ENCODE measurements at regions not wholly inside any gene's neighbourhood (a gene's known extent, or its start where the extent isn't known, plus 50 kb on each side); places are given as distances from the start of the nearest gene placed in this dataset.

DNA sequence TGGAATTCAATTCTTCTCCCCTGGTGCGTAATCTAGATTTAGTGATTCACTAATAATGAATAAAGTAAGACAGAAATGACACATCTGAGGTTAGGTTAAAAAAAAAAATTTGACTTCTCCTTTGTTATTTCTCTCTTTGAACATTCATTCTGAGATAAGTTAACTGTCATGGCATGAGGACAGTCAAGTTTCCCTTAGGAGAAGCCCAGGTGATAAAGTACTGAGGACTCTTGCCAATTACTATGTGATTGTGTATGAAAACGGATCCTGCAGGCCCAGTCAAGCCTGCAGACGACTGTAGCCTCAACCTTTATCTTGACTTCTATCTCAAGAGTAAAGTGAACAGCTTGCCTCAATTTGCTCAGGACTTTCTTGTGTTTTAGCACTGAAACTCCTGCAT is 293.2 kb downstream of the PRR32 start:
- TF ChIP-seq POLR2A (IDR thresholded peaks at IDR 0.05) (no peak), EP300 (IDR thresholded peaks at IDR 0.05) (no peak)
- TF ChIP-seq, protein P1, sequence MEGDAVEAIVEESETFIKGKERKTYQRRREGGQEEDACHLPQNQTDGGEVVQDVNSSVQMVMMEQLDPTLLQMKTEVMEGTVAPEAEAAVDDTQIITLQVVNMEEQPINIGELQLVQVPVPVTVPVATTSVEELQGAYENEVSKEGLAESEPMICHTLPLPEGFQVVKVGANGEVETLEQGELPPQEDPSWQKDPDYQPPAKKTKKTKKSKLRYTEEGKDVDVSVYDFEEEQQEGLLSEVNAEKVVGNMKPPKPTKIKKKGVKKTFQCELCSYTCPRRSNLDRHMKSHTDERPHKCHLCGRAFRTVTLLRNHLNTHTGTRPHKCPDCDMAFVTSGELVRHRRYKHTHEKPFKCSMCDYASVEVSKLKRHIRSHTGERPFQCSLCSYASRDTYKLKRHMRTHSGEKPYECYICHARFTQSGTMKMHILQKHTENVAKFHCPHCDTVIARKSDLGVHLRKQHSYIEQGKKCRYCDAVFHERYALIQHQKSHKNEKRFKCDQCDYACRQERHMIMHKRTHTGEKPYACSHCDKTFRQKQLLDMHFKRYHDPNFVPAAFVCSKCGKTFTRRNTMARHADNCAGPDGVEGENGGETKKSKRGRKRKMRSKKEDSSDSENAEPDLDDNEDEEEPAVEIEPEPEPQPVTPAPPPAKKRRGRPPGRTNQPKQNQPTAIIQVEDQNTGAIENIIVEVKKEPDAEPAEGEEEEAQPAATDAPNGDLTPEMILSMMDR (IDR thresholded peaks at IDR 0.05) = no peak
- no peaks in the 10 kb centered on the region for H3K4me1 ChIP-seq
- no peak overlapping the region for H3K4me3 ChIP-seq
- 41 to 47% methylated on average over 3 of the region's 3 CpGs for whole genome bisulfite sequencing, 2 donors
- no peak overlapping the region for H3K27ac ChIP-seq
- H3K36me3 ChIP-seq = no peaks in the 10 kb centered on the region
- no peaks in the 10 kb centered on the region for H3K27me3 ChIP-seq
- no peak for DNase-seq (ENCODE audit: low spot score in 2 of 2)
- H3K9me3 ChIP-seq = peaks cover 0 to 7% (median 3%) of the 10 kb centered on the region in 4 donors

DNA sequence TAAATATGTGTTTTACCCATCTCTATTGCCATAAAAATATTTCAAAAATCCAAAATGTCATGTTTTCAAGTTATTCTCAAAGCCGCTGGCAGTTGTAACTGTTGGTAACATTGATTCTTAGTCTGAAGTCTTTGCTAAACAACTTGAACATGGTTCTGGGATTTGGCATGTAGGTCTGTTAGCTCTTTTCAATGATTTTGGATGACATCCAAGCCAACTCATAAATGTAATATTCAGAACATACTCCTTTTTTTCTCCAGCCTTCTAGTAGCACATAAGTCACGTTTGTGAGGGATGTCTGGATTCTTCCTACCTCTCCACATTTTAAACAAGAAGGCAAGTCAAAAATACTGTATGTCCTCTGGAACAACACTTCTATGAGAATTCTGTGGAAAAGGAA is 305.3 kb downstream of the PRR32 start:
- no peaks in the 10 kb centered on the region for H3K9me3 ChIP-seq
- TF ChIP-seq POLR2A (IDR thresholded peaks at IDR 0.05) (no peak), EP300 (IDR thresholded peaks at IDR 0.05) (no peak)
- TF ChIP-seq, protein P1 (IDR thresholded peaks at IDR 0.05) = no peak
- 32 to 42% methylated on average over 2 of the region's 2 CpGs for WGBS, 2 donors
- H3K4me1 ChIP-seq = no peaks in the 10 kb centered on the region
- DNase-seq (ENCODE audit: low spot score in 2 of 2) = no peak
- no peak overlapping the region for H3K4me3 ChIP-seq
- no peaks in the 10 kb centered on the region for H3K36me3 ChIP-seq
- H3K27me3 ChIP-seq = no peaks in the 10 kb centered on the region
- no peak overlapping the region for H3K27ac ChIP-seq

DNA sequence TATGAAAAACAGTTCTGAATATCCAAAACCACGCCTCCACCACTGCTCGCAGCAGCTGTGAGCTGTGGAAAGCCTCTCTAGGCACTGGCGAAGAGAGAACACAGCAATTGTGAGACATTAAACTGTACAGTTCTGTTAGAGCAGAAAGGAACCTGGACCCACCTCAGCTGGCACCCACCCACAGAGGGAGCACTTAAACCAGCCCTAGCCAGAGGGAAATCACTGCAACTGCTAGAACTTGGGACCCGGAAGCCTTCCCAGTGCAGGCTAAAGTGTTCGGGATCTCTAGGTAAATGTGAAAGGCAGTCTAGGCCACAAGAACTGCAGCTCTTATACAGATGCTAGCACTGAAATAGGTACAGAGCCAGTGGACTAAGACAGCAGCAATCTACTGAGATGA is 308.8 kb downstream of the PRR32 start:
- Histone ChIP-seq H3K27me3 (no peaks in the 10 kb centered on the region), H3K27ac (no peak overlapping the region), H3K36me3 (no peaks in the 10 kb centered on the region), H3K4me1 (no peaks in the 10 kb centered on the region), H3K4me3 (no peak overlapping the region), H3K9me3 (no peaks in the 10 kb centered on the region)
- TF ChIP-seq EP300 (IDR thresholded peaks at IDR 0.05) (no peak), POLR2A (IDR thresholded peaks at IDR 0.05) (no peak)
- TF ChIP-seq, protein P1 (IDR thresholded peaks at IDR 0.05) = no peak
- no peak for DNase-seq (ENCODE audit: low spot score in 2 of 2)
- 76 to 95% methylated on average over 5 of the region's 5 CpGs for WGBS, 2 donors

DNA sequence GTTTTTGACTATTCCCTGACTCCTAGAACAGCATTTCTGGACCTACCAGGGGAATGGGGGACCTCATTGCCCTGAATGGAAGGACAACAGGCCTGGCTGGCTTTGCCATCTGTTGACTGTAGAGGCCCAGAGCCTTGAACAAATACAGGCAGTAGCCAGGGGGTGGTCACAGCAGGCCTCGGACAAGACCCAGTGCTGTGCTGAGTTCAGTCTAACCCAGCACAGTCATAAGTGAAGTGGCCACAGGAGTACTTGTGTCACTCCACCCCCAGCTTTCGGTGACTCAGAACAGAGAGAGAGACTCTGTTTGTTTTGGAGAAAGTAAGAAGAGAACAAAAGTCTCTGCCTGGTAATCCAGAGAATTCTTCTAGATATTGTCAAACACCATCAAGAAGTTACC is 310.0 kb downstream of the PRR32 start:
- no peaks in the 10 kb centered on the region for H3K27me3 ChIP-seq
- TF ChIP-seq POLR2A (IDR thresholded peaks at IDR 0.05) = no peak
- no peak for TF ChIP-seq EP300 (IDR thresholded peaks at IDR 0.05)
- 91 to 100% methylated on average over 1 to 2 of the region's 2 CpGs for WGBS, 2 donors
- H3K4me1 ChIP-seq = no peaks in the 10 kb centered on the region
- H3K9me3 ChIP-seq = no peaks in the 10 kb centered on the region
- DNase-seq (ENCODE audit: low spot score in 2 of 2) = no peak
- no peaks in the 10 kb centered on the region for H3K36me3 ChIP-seq
- H3K27ac ChIP-seq = no peak overlapping the region
- no peak overlapping the region for H3K4me3 ChIP-seq

DNA sequence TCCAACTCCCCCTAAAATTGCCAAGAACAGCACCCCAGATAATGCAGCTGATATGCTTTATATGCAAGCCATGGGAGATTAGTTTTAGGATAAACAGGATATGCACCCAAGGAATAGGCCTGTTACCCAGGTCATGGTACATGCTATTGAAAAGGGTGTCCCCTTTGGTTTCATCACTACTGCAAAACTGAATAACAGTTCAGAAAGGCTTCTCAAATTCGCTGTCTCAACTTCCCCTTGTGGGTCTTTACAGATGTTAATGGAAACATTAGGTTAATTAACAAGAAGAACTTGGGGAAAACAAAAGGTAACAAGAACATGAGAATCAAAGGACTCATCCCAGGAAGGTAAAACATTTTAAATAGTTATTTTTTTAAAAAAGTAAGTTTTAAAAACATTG is 318.7 kb downstream of the PRR32 start:
- H3K36me3 ChIP-seq = no peaks in the 10 kb centered on the region
- H3K27ac ChIP-seq = no peak overlapping the region
- TF ChIP-seq EP300 (IDR thresholded peaks at IDR 0.05) (no peak), POLR2A (IDR thresholded peaks at IDR 0.05) (no peak)
- TF ChIP-seq, protein P1 (IDR thresholded peaks at IDR 0.05) = no peak
- 22 to 63% methylated on average over 1 of the region's 1 CpG for WGBS, 2 donors
- DNase-seq (ENCODE audit: low spot score in 2 of 2) = no peak
- no peak overlapping the region for H3K4me3 ChIP-seq
- no peaks in the 10 kb centered on the region for H3K27me3 ChIP-seq
- H3K4me1 ChIP-seq = no peaks in the 10 kb centered on the region
- no peaks in the 10 kb centered on the region for H3K9me3 ChIP-seq

DNA sequence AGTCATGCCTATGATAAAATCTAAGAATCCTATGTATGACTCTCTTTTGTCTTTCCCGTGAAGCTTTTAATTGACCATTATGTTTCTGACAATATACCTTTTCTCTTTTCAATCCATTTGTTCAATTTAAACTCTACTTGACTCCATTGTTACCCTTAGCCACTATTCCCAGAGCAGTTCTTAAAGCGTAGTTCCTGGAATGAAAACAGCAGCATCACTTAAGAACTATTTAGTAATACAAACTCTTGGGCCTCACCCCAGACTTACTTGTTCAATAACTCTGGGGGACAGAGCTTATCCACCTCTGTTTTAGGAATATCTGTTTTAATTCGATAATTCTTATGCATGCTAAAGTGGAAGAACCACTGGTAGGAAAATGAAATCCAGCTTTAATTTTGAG is 358.4 kb downstream of the PRR32 start:
- no peak for DNase-seq (ENCODE audit: low spot score in 2 of 2)
- Histone ChIP-seq H3K27ac (no peak overlapping the region), H3K9me3 (no peaks in the 10 kb centered on the region), H3K27me3 (no peaks in the 10 kb centered on the region), H3K4me3 (no peak overlapping the region), H3K36me3 (no peaks in the 10 kb centered on the region), H3K4me1 (no peaks in the 10 kb centered on the region)
- WGBS, 2 donors = 45 to 61% methylated on average over 3 of the region's 3 CpGs
- TF ChIP-seq EP300 (IDR thresholded peaks at IDR 0.05) (no peak), POLR2A (IDR thresholded peaks at IDR 0.05) (no peak)
- TF ChIP-seq, protein P1 (IDR thresholded peaks at IDR 0.05) = no peak
